Testis (tissue), 2 donors: ENCODE measurements at regions not wholly inside any gene's neighbourhood (a gene's known extent, or its start where the extent isn't known, plus 50 kb on each side); places are given as distances from the start of the nearest gene placed in this dataset.

Source experiments
- DNase-seq: peaks from one replicate; pipeline ENCODE4 v3.0.0-alpha.2; 2019
- H3K27ac ChIP-seq, 2 donors: fragments of 200-600 bp; sonication (generic); one replicate each; pipeline ENCODE4 v1.5.1; 2019
- H3K27me3 ChIP-seq: fragments of 200-600 bp; sonication (generic); one replicate; pipeline ENCODE4 v1.5.1; 2019
- H3K36me3 ChIP-seq: fragments of 200-600 bp; sonication (generic); one replicate; pipeline ENCODE4 v1.5.1; 2017; ENCODE audit warnings: low read depth; ENCODE audit errors: missing control alignments
- H3K4me1 ChIP-seq: fragments of 200-600 bp; sonication (generic); one replicate; pipeline ENCODE4 v1.5.1; 2019
- H3K4me3 ChIP-seq, 2 donors: fragments of 200-600 bp; sonication (generic); one replicate each; pipeline ENCODE4 v1.5.1; 2017 to 2019
- H3K9me3 ChIP-seq: fragments of 200-600 bp; sonication (generic); one replicate; pipeline ENCODE4 v1.5.1; 2017
- POLR2A ChIP-seq: fragments of 450-650 bp; IDR thresholded peaks from one replicate; pipeline ENCODE4 v1.6.1; 2017; ENCODE audit warnings: antibody characterized with exemption, mild to moderate bottlenecking, moderate library complexity
- WGBS, 2 donors: methylation state at CpG; one replicate each; pipeline ENCODE4 v1.1.5; 2018; 5-methylcytosine and 5-hydroxymethylcytosine counted together
- intact Hi-C: fragments of 100-400 bp; cut with DNase I; formaldehyde crosslinking; loops from one replicate; pipeline ENCODE4 v1.15.1; 2023; ENCODE audit warnings: low total_unique reads
- TF ChIP-seq, protein P1 (sequence below), 3 experiments: fragments of 450-650 bp in 2 of 3; fragments of 200-600 bp in 1 of 3; sonication (generic) in 1 of 3; IDR thresholded peaks; one replicate each; pipeline ENCODE4 v1.5.1; 2016 to 2019; ENCODE audit warnings: antibody characterized with exemption in 3 of 3, mild to moderate bottlenecking in 2 of 3, moderate library complexity in 1 of 3

DNA sequence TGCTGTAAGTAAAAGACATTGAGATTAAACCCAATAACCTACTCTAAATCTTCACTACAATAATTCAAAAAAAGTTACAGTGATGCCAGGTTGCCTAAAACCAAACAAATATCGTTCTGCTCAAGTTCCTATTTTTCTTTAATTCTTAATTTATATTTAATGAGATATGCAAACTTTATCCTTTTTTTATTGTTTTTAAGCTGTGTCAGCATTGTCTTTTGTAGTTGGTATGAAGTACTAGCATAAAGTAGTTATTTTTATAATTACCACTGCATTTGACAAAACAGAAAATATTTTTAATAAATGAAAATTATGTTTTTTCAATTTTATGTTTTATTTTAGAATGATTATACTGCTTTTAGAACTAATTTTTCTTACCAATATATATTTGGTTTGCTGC, 1431.1 kb upstream of the PCDH7 start:
- TF ChIP-seq, protein P1, sequence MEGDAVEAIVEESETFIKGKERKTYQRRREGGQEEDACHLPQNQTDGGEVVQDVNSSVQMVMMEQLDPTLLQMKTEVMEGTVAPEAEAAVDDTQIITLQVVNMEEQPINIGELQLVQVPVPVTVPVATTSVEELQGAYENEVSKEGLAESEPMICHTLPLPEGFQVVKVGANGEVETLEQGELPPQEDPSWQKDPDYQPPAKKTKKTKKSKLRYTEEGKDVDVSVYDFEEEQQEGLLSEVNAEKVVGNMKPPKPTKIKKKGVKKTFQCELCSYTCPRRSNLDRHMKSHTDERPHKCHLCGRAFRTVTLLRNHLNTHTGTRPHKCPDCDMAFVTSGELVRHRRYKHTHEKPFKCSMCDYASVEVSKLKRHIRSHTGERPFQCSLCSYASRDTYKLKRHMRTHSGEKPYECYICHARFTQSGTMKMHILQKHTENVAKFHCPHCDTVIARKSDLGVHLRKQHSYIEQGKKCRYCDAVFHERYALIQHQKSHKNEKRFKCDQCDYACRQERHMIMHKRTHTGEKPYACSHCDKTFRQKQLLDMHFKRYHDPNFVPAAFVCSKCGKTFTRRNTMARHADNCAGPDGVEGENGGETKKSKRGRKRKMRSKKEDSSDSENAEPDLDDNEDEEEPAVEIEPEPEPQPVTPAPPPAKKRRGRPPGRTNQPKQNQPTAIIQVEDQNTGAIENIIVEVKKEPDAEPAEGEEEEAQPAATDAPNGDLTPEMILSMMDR (IDR thresholded peaks at IDR 0.05): no peak
- no peak for TF ChIP-seq POLR2A
- intact Hi-C loops: no loop called here
- H3K4me1 ChIP-seq: no peaks in the 10 kb centered on the region
- no peaks in the 10 kb centered on the region for H3K27me3 ChIP-seq
- 69 to 88% methylated on average over 1 of the region's 1 CpG for WGBS, 2 donors
- H3K4me3 ChIP-seq: no peak overlapping the region
- H3K27ac ChIP-seq: no peak overlapping the region
- no peak for DNase-seq
- no peaks in the 10 kb centered on the region for H3K9me3 ChIP-seq
- H3K36me3 ChIP-seq: no peaks in the 10 kb centered on the region

GRCh38 chr4:29295280-29295679, 1424.9 kb upstream of the PCDH7 start:
- H3K9me3 ChIP-seq: no peaks in the 10 kb centered on the region
- H3K27me3 ChIP-seq: no peaks in the 10 kb centered on the region
- intact Hi-C loops: no loop called here
- TF ChIP-seq POLR2A: no peak
- TF ChIP-seq, protein P1 (IDR thresholded peaks at IDR 0.05): no peak
- DNase-seq: no peak
- no peaks in the 10 kb centered on the region for H3K36me3 ChIP-seq
- no peaks in the 10 kb centered on the region for H3K4me1 ChIP-seq
- no peak overlapping the region for H3K27ac ChIP-seq
- no peak overlapping the region for H3K4me3 ChIP-seq

DNA sequence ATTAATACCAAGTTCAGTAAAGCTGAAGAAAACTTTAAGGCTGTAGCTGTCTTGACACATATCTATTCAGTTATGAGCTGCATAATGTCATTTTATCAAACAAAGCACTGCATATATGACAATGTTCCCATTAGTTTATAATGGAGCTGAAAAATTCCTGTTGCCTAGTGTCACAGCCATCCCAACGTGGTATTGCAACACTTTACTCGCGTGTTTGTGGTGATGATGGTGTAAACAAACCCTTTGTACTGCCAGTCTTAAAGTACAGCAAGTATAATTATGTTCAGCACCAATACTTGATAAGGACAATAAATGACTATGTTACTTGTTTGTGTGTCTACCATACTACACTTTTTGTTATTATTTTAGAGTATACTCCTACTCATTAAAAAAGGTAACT, 1415.6 kb upstream of the PCDH7 start:
- WGBS, 2 donors: 85 to 88% methylated on average over 3 of the region's 3 CpGs

GRCh38 chr4:29307256-29307655, 1412.9 kb upstream of the PCDH7 start:
- intact Hi-C loops: no loop called here
- Histone ChIP-seq H3K4me1 (no peaks in the 10 kb centered on the region), H3K27me3 (no peaks in the 10 kb centered on the region), H3K9me3 (no peaks in the 10 kb centered on the region), H3K4me3 (no peak overlapping the region), H3K36me3 (no peaks in the 10 kb centered on the region), H3K27ac (no peak overlapping the region)
- no peak for DNase-seq
- no peak for TF ChIP-seq POLR2A
- TF ChIP-seq, protein P1 (IDR thresholded peaks at IDR 0.05): no peak

More for the DNA sequence above, 1415.6 kb upstream of the PCDH7 start:
- intact Hi-C loops: no loop called here
- Histone ChIP-seq H3K27ac (no peak overlapping the region), H3K27me3 (no peaks in the 10 kb centered on the region), H3K36me3 (no peaks in the 10 kb centered on the region), H3K4me1 (no peaks in the 10 kb centered on the region), H3K4me3 (no peak overlapping the region), H3K9me3 (no peaks in the 10 kb centered on the region)
- no peak for TF ChIP-seq POLR2A
- TF ChIP-seq, protein P1 (IDR thresholded peaks at IDR 0.05): no peak
- no peak for DNase-seq

GRCh38 chr4:29307755-29308154, 1412.4 kb upstream of the PCDH7 start:
- Histone ChIP-seq H3K9me3 (no peaks in the 10 kb centered on the region), H3K27me3 (no peaks in the 10 kb centered on the region), H3K4me3 (no peak overlapping the region), H3K36me3 (no peaks in the 10 kb centered on the region), H3K27ac (no peak overlapping the region), H3K4me1 (no peaks in the 10 kb centered on the region)
- 62 to 66% methylated on average over 1 of the region's 1 CpG for WGBS, 2 donors
- intact Hi-C loops: no loop called here
- no peak for DNase-seq
- TF ChIP-seq, protein P1 (IDR thresholded peaks at IDR 0.05): no peak
- no peak for TF ChIP-seq POLR2A
